ENCODE measurements at regions not wholly inside any gene's neighbourhood (a gene's known extent, or its start where the extent isn't known, plus 50 kb on each side); places are given as distances from the start of the nearest gene placed in this dataset.
"Not testable (repeated sequence)": the region's sequence is repeated elsewhere in the genome, so short reads cannot be mapped to it uniquely, and the experiment has no call there.

DNA sequence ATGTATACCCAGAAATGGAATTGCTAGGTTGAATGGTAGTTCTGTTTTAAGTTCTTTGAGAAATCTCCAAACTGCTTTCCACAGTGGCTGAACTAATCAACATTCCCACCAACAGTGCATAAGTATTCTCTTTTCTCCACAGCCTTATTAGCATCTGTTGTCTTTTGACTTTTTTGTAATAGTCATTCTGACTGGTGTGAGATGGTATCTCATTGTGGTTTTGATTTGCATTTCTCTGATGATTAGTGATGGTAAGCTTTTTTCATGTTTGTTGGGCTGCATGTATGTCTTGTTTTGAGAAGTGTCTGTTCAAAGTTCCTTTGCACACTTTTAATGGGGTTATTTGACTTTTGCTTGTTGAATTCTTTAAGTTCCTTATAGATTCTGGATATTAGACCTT lies 52.4 kb upstream of the EHHADH start:
- in situ Hi-C loops (cut with HindIII; ENCODE audit: low pct_unique_long_range_greater_than_20kb, low sequenced_read_pairs); DNase-seq (ENCODE audit: low read depth in 1 of 2, low spot score in 1 of 2): not testable (repeated sequence)

DNA sequence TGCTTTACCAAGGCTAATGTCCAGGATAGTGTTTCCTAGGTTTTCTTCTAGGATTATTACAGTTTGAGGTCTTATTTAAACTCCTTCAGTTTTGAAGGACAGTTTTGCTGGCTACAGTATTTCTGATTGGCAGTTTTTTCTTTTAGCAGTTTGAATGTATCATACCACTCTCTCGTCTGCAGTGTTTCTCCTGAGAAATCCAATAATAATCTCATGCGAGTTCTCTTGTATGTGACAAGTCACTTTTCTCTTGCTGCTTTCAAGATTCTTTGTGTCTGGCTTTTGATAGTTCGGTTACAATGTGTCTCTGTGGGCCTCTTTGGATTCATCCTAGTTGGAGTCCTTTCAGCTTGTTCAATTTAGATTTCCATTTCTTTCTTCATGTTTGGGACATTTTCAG lies 53.0 kb upstream of the EHHADH start:
- no peak for DNase-seq (ENCODE audit: low read depth in 1 of 2, low spot score in 1 of 2)
- no peak for TF ChIP-seq JUND (IDR thresholded peaks at IDR 0.05; ENCODE audit: low read depth)
- in situ Hi-C loops (cut with HindIII; ENCODE audit: low pct_unique_long_range_greater_than_20kb, low sequenced_read_pairs), result no loop called here

DNA sequence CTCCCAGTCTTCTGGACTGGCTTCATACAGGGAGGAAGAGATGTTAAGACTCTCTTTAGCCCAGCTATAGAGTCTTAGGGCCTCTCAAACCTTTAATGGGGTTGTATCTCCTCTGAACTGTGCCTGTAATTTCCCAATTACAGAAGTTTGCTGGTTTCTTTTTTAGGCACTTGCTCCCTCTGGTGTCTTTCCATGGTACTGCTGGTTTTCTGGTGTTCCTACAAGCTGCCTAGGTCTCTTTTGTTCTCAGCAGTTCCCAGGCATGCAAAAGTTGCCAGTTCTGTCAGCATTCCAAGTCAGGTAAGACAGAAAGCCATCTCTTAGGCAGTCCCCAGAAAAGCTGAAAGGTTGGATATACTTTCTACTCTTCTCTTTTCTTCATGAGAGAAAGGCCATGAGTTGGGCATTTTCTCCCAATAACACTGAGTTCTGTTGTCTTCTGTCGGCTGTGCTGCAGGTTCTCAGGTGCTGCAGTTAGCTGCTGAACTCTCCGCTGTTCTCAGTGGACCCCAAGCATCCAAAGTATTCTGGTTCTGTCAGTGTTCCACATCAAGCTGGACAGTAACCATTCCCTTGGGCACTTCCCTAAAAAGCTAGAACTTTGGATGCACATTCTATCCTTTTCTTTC lies 54.4 kb upstream of the EHHADH start:
- TF ChIP-seq JUND (IDR thresholded peaks at IDR 0.05; ENCODE audit: low read depth), result no peak
- DNase-seq (ENCODE audit: low read depth in 1 of 2, low spot score in 1 of 2), result peak; percentile 67 to 92
- in situ Hi-C loops (cut with HindIII; ENCODE audit: low pct_unique_long_range_greater_than_20kb, low sequenced_read_pairs), result no loop called here

DNA sequence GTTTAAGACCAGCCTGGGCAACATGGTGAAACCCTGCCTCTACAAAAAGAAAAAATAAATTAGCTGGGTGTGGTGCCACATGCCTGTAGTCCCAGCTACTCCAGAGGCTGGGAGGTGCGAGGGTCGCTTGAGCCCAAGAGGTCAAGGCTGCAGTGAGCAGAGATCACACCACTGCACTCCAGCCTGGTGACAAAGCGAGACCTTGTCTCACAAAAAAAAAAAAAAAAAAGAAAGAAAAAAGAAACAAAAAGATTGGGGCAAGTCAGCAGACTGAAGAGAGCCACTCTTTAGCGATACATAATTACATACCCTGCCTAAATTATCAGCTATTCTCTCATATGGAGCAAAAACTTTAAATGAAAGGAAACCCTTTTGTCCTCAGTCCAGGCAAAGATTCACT lies 53.6 kb upstream of the MAP3K13 start:
- no peak for TF ChIP-seq JUND (IDR thresholded peaks at IDR 0.05; ENCODE audit: low read depth)
- in situ Hi-C loops (cut with HindIII; ENCODE audit: low pct_unique_long_range_greater_than_20kb, low sequenced_read_pairs), result no loop called here
- no peak for DNase-seq (ENCODE audit: low read depth in 1 of 2, low spot score in 1 of 2)

DNA sequence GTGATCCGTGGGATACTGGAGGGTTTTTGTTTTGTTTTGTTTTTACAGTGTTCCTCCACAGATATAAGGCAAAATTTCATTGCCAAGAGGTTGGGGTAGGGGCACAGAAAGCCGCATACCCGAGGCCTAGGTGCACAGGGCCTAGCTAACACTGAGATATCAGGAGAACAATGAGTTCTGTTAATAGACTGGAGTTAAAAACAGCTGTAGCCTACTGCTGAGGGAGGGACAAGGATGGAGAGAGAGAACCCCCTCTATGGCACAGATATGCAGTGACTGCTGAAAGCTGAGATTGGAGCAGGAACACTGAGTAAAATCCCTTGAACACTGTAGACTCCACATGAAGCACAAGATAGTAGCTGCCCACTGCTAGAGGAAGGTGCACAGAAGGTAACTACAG lies 53.1 kb upstream of the MAP3K13 start:
- no peak for TF ChIP-seq JUND (IDR thresholded peaks at IDR 0.05; ENCODE audit: low read depth)
- no peak for DNase-seq (ENCODE audit: low read depth in 1 of 2, low spot score in 1 of 2)
- in situ Hi-C loops (cut with HindIII; ENCODE audit: low pct_unique_long_range_greater_than_20kb, low sequenced_read_pairs), result no loop called here

DNA sequence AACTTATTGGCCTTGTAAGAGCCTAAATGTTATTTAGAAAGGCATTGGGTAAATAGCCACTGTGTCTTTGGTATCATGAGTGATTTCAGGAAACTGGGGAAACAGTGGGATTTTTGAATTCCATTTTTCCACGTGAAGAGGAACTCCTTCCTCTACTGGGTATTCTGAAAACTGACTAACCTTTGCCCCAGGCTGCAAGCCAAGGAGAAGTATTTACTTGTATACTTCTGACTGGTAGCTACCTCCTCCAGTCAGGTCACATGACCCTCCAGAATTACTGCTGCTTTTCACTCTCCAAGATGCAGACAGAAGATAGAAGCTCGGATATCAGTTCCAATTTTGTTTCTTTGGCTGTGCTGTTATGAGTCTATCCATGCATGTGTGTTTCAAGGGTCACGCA lies 50.9 kb upstream of the MAP3K13 start:
- DNase-seq (ENCODE audit: low read depth in 1 of 2, low spot score in 1 of 2), result peak in 1 of 2 experiments; percentile 37
- TF ChIP-seq JUND (IDR thresholded peaks at IDR 0.05; ENCODE audit: low read depth), result no peak
- in situ Hi-C loops (cut with HindIII; ENCODE audit: low pct_unique_long_range_greater_than_20kb, low sequenced_read_pairs), result no loop called here
